ENCODE measurements at regions not wholly inside any gene's neighbourhood (a gene's known extent, or its start where the extent isn't known, plus 50 kb on each side); places are given as distances from the start of the nearest gene placed in this dataset.

GRCh38 chr1:113320972-113321680 is 69.2 kb upstream of the MAGI3 start:
- Histone ChIP-seq H3K9ac (ENCODE audit: low read depth, low read length, poor library complexity) (no peak overlapping the region), H3K23ac (ENCODE audit: low read depth, low read length, poor library complexity) (no peak overlapping the region), H3K4me2 (ENCODE audit: insufficient read depth, low read length, poor library complexity, severe bottlenecking) (no peak overlapping the region), H2BK120ac (ENCODE audit: low read depth, low read length) (no peak overlapping the region), H3K36me3 (replicated peaks in 1 of 2; ENCODE audit: control insufficient read depth in 2 of 2, insufficient read depth in 2 of 2, low read length in 2 of 2) (no peaks in the 10 kb centered on the region), H2BK5ac (ENCODE audit: low read length) (no peak overlapping the region), H3K9me3 (replicated peaks in 1 of 2; ENCODE audit: control insufficient read depth in 2 of 2, insufficient read depth in 1 of 2, low read depth in 1 of 2, low read length in 2 of 2) (no peaks in the 10 kb centered on the region), H2BK15ac (ENCODE audit: low read length) (no peak overlapping the region), H3K4ac (ENCODE audit: low read length) (no peak overlapping the region), H3K79me1 (ENCODE audit: low read depth, low read length) (no peaks in the 10 kb centered on the region), H2AFZ (ENCODE audit: low read length) (no peak overlapping the region), H4K8ac (ENCODE audit: low read depth, low read length) (no peak overlapping the region), H2BK12ac (ENCODE audit: low read length) (no peak overlapping the region), H3K27me3 (ENCODE audit: control insufficient read depth in 3 of 3, insufficient read depth in 3 of 3, low read depth in 1 of 3, low read length in 3 of 3) (no peaks in the 10 kb centered on the region), H3K4me1 (ENCODE audit: control insufficient read depth in 2 of 2, insufficient read depth in 1 of 2, low read depth in 1 of 2, low read length in 2 of 2) (no peaks in the 10 kb centered on the region), H3K14ac (ENCODE audit: low read length) (no peak overlapping the region), H3K4me3 (ENCODE audit: low read length in 2 of 2) (no peak overlapping the region), H4K91ac (ENCODE audit: low read depth, low read length, poor library complexity) (no peak overlapping the region), H2AK5ac (ENCODE audit: low read depth, low read length) (no peak overlapping the region), H3K27ac (replicated peaks; ENCODE audit: low read length) (no peak overlapping the region), H3K18ac (ENCODE audit: low read length) (no peak overlapping the region)
- DNase-seq (ENCODE audit: low spot score): no peak
- no CpG with 5 or more reads among the region's 3 CpGs for WGBS, 2 donors (ENCODE audit: extremely low coverage in 2 of 2, insufficient read length in 2 of 2, insufficient replicate concordance in 1 of 2)

GRCh38 chr1:113321771-113322387 is 68.4 kb upstream of the MAGI3 start:
- Histone ChIP-seq H3K36me3 (replicated peaks in 1 of 2; ENCODE audit: control insufficient read depth in 2 of 2, insufficient read depth in 2 of 2, low read length in 2 of 2) (no peaks in the 10 kb centered on the region), H3K23ac (ENCODE audit: low read depth, low read length, poor library complexity) (no peak overlapping the region), H3K79me1 (ENCODE audit: low read depth, low read length) (no peaks in the 10 kb centered on the region), H2BK120ac (ENCODE audit: low read depth, low read length) (no peak overlapping the region), H3K18ac (ENCODE audit: low read length) (no peak overlapping the region), H2AFZ (ENCODE audit: low read length) (no peak overlapping the region), H3K4me3 (ENCODE audit: low read length in 2 of 2) (no peak overlapping the region), H3K9ac (ENCODE audit: low read depth, low read length, poor library complexity) (no peak overlapping the region), H4K91ac (ENCODE audit: low read depth, low read length, poor library complexity) (no peak overlapping the region), H3K27me3 (ENCODE audit: control insufficient read depth in 3 of 3, insufficient read depth in 3 of 3, low read depth in 1 of 3, low read length in 3 of 3) (no peaks in the 10 kb centered on the region), H3K14ac (ENCODE audit: low read length) (no peak overlapping the region), H2BK12ac (ENCODE audit: low read length) (no peak overlapping the region), H3K27ac (replicated peaks; ENCODE audit: low read length) (no peak overlapping the region), H3K4me1 (ENCODE audit: control insufficient read depth in 2 of 2, insufficient read depth in 1 of 2, low read depth in 1 of 2, low read length in 2 of 2) (no peaks in the 10 kb centered on the region), H2BK5ac (ENCODE audit: low read length) (no peak overlapping the region), H3K4ac (ENCODE audit: low read length) (no peak overlapping the region), H3K4me2 (ENCODE audit: insufficient read depth, low read length, poor library complexity, severe bottlenecking) (no peak overlapping the region), H2AK5ac (ENCODE audit: low read depth, low read length) (no peak overlapping the region), H4K8ac (ENCODE audit: low read depth, low read length) (no peak overlapping the region), H2BK15ac (ENCODE audit: low read length) (no peak overlapping the region), H3K9me3 (replicated peaks in 1 of 2; ENCODE audit: control insufficient read depth in 2 of 2, insufficient read depth in 1 of 2, low read depth in 1 of 2, low read length in 2 of 2) (no peaks in the 10 kb centered on the region)
- no peak for DNase-seq (ENCODE audit: low spot score)
- WGBS, 2 donors (ENCODE audit: extremely low coverage in 2 of 2, insufficient read length in 2 of 2, insufficient replicate concordance in 1 of 2): no CpG with 5 or more reads among the region's 3 CpGs

GRCh38 chr1:113322439-113322838 is 67.9 kb upstream of the MAGI3 start:
- Histone ChIP-seq H2BK15ac (ENCODE audit: low read length) (no peak overlapping the region), H3K4me1 (ENCODE audit: control insufficient read depth in 2 of 2, insufficient read depth in 1 of 2, low read depth in 1 of 2, low read length in 2 of 2) (no peaks in the 10 kb centered on the region), H2BK120ac (ENCODE audit: low read depth, low read length) (no peak overlapping the region), H3K27me3 (ENCODE audit: control insufficient read depth in 3 of 3, insufficient read depth in 3 of 3, low read depth in 1 of 3, low read length in 3 of 3) (no peaks in the 10 kb centered on the region), H3K4me2 (ENCODE audit: insufficient read depth, low read length, poor library complexity, severe bottlenecking) (no peak overlapping the region), H3K18ac (ENCODE audit: low read length) (no peak overlapping the region), H3K36me3 (replicated peaks in 1 of 2; ENCODE audit: control insufficient read depth in 2 of 2, insufficient read depth in 2 of 2, low read length in 2 of 2) (no peaks in the 10 kb centered on the region), H3K4me3 (ENCODE audit: low read length in 2 of 2) (no peak overlapping the region), H2AFZ (ENCODE audit: low read length) (no peak overlapping the region), H3K9ac (ENCODE audit: low read depth, low read length, poor library complexity) (no peak overlapping the region), H2AK5ac (ENCODE audit: low read depth, low read length) (no peak overlapping the region), H4K8ac (ENCODE audit: low read depth, low read length) (no peak overlapping the region), H3K23ac (ENCODE audit: low read depth, low read length, poor library complexity) (no peak overlapping the region), H2BK12ac (ENCODE audit: low read length) (no peak overlapping the region), H4K91ac (ENCODE audit: low read depth, low read length, poor library complexity) (no peak overlapping the region), H3K9me3 (replicated peaks in 1 of 2; ENCODE audit: control insufficient read depth in 2 of 2, insufficient read depth in 1 of 2, low read depth in 1 of 2, low read length in 2 of 2) (no peaks in the 10 kb centered on the region), H2BK5ac (ENCODE audit: low read length) (no peak overlapping the region), H3K27ac (replicated peaks; ENCODE audit: low read length) (no peak overlapping the region), H3K14ac (ENCODE audit: low read length) (no peak overlapping the region), H3K79me1 (ENCODE audit: low read depth, low read length) (no peaks in the 10 kb centered on the region), H3K4ac (ENCODE audit: low read length) (no peak overlapping the region)
- WGBS, 2 donors (ENCODE audit: extremely low coverage in 2 of 2, insufficient read length in 2 of 2, insufficient replicate concordance in 1 of 2): no CpG with 5 or more reads among the region's 1 CpG
- DNase-seq (ENCODE audit: low spot score): no peak

GRCh38 chr1:113325022-113325421 is 65.3 kb upstream of the MAGI3 start:
- Histone ChIP-seq H3K4ac (ENCODE audit: low read length) (no peak overlapping the region), H3K18ac (ENCODE audit: low read length) (no peak overlapping the region), H3K9me3 (replicated peaks in 1 of 2; ENCODE audit: control insufficient read depth in 2 of 2, insufficient read depth in 1 of 2, low read depth in 1 of 2, low read length in 2 of 2) (no peaks in the 10 kb centered on the region), H2BK12ac (ENCODE audit: low read length) (no peak overlapping the region), H2BK15ac (ENCODE audit: low read length) (no peak overlapping the region), H3K23ac (ENCODE audit: low read depth, low read length, poor library complexity) (no peak overlapping the region), H2AFZ (ENCODE audit: low read length) (no peak overlapping the region), H2AK5ac (ENCODE audit: low read depth, low read length) (no peak overlapping the region), H4K8ac (ENCODE audit: low read depth, low read length) (no peak overlapping the region), H2BK5ac (ENCODE audit: low read length) (no peak overlapping the region), H3K27ac (replicated peaks; ENCODE audit: low read length) (no peak overlapping the region), H4K91ac (ENCODE audit: low read depth, low read length, poor library complexity) (no peak overlapping the region), H3K36me3 (replicated peaks in 1 of 2; ENCODE audit: control insufficient read depth in 2 of 2, insufficient read depth in 2 of 2, low read length in 2 of 2) (no peaks in the 10 kb centered on the region), H3K4me3 (ENCODE audit: low read length in 2 of 2) (no peak overlapping the region), H3K14ac (ENCODE audit: low read length) (no peak overlapping the region), H2BK120ac (ENCODE audit: low read depth, low read length) (no peak overlapping the region), H3K79me1 (ENCODE audit: low read depth, low read length) (no peaks in the 10 kb centered on the region), H3K27me3 (ENCODE audit: control insufficient read depth in 3 of 3, insufficient read depth in 3 of 3, low read depth in 1 of 3, low read length in 3 of 3) (no peaks in the 10 kb centered on the region), H3K9ac (ENCODE audit: low read depth, low read length, poor library complexity) (no peak overlapping the region), H3K4me1 (ENCODE audit: control insufficient read depth in 2 of 2, insufficient read depth in 1 of 2, low read depth in 1 of 2, low read length in 2 of 2) (no peaks in the 10 kb centered on the region), H3K4me2 (ENCODE audit: insufficient read depth, low read length, poor library complexity, severe bottlenecking) (no peak overlapping the region)
- DNase-seq (ENCODE audit: low spot score): no peak
- no CpG with 5 or more reads among the region's 3 CpGs for WGBS, 2 donors (ENCODE audit: extremely low coverage in 2 of 2, insufficient read length in 2 of 2, insufficient replicate concordance in 1 of 2)
